HT-29 (cell line): ENCODE measurements at regions not wholly inside any gene's neighbourhood (a gene's known extent, or its start where the extent isn't known, plus 50 kb on each side); places are given as distances from the start of the nearest gene placed in this dataset.

Source experiments
- DNase-seq: peaks from one replicate; pipeline ENCODE4 v3.0.0-alpha.2; 2015; ENCODE audit warnings: low spot score

DNA sequence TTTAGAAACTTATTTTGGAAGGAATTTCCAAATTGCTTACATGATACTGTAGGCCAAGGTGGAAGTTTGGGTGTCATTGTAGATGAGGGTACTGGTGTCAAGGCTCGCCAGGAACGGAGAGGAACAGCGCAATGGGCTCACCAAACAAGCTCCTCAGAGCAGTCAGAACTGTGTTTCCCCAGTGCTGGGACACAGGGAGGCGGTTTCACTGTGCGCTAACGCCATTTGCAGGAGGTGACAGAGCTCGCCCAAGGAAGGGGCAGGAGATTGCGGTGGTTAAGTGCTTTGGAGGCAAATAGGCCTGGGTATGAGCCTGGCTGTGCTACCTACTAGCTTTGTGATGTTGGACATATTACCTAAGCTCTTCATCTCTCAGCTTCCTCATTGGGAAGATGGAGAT, 57.3 kb downstream of the HHEX start:
- no peak for DNase-seq

DNA sequence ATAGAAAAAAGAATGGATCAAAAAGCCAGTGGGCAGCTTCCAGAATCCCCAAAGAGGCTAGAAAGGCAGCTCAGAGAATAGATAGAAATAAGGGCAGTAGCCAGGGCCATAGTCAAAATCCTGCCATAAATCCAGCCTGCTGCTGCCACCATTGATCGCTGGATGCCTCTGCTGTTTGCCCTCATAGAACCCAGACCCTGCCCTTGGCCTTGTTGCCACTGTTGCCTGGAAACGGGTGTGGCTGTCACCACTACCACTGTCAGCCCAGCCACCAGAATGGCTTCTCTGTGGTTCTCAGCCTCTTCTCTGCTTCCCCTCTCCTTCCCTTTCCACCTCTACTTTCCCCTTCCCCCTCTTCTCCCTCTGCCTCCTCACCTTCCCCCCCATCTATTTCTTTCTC, 57.8 kb downstream of the HHEX start:
- DNase-seq: no peak

DNA sequence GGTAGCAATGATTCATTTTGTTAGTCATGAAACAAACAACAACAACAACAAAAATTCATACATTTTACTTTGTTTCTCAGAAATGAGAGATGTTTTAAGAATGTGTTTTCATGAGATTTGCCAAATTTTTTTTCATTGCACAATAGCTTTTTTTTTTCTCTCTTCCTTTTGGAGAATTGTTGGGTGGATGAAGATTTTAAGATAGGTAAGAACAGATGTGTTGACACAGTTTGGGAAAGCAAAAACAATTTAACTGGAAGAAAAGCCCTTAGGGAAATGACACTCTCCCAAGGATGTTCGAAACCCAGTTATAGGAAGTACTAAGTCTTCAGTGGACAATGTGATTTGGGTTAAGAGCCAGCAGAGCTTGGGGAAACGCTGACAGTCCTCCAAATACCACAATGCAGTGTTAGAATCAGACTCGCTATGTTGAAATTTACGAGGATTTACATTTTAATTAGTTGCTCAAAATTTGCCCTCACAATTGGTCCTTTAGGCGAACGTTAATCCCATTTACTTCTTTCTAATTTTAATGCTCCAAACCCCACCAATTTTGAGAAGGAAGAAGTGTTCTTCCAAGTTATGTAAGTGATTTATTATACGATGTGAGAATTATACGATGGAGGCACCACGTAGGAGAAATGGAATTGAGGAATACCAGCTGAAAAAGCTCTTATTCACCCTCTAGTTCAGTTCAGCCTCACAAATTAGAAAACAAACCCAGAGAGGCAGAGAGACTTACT, 61.2 kb downstream of the HHEX start:
- no peak for DNase-seq

DNA sequence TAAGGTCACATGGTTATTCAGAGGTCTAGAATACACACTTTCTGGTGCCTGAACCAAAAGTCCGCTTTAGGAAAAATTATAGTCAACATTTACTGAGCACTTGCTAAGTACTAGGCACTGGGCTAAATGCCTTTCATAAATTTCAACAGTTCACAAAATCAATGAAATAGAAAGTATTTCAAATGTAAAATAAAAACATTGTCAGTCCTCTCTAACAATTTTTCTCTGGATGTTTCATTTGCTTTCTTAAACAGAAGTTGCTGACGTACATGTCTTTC, 61.7 kb downstream of the HHEX start:
- DNase-seq: no peak

DNA sequence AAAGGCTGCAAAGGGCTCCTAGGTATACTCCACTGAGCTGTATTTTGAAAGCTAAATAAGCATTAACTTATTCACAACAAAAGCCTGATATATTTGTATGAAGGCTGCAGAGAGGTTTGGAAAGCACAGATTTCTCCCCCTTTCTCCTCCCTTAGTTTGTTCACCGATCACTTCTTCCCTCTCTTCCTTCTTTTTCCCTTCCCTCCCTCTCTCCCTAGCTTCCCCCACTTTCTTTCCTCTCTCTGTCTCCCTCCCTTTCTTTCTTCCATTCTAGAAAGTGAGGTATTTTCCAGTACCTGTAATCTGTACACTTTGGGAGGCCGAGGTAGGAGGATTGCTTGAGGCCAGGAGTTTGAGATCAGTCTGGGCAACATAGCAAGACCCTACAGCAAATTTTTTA, 62.1 kb downstream of the HHEX start:
- DNase-seq: no peak

DNA sequence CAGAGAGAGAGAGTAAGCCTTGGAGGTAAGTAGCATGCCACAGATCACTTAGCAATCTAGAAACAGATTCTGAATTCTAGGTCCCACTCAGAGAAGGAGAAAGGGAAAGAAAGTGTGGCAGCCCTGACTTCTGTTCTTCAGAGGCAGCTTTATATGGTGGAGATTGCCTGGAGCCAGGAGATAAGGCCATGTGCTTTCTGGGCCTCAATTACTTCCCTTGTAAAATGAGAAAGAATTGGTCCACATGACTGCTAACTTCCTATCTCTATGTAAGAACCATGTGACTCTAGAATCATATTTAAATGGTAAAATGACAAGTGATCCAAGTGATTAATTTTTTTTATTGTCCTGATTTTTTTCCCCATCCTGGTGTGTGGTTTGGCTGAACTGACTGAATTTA, 64.1 kb downstream of the HHEX start:
- DNase-seq: no peak

DNA sequence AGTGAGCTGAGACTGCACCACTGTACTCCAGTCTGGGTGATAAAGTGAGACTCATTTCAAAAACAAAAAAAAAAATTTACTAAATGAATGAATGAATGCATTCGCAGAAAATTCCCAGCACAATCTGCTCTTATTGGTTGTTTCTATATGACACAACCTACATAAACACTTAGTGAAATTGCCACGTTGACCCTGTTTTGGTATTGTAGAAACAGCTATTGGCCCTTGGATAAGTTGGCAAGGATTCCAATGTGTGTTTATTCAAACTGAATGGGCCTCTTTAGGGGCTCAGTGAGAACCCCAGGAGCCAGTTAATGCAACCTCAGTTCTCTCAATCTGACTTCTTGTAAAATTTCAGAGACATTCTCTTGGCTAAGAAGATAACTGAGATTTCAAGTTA, 66.0 kb downstream of the HHEX start:
- no peak for DNase-seq

DNA sequence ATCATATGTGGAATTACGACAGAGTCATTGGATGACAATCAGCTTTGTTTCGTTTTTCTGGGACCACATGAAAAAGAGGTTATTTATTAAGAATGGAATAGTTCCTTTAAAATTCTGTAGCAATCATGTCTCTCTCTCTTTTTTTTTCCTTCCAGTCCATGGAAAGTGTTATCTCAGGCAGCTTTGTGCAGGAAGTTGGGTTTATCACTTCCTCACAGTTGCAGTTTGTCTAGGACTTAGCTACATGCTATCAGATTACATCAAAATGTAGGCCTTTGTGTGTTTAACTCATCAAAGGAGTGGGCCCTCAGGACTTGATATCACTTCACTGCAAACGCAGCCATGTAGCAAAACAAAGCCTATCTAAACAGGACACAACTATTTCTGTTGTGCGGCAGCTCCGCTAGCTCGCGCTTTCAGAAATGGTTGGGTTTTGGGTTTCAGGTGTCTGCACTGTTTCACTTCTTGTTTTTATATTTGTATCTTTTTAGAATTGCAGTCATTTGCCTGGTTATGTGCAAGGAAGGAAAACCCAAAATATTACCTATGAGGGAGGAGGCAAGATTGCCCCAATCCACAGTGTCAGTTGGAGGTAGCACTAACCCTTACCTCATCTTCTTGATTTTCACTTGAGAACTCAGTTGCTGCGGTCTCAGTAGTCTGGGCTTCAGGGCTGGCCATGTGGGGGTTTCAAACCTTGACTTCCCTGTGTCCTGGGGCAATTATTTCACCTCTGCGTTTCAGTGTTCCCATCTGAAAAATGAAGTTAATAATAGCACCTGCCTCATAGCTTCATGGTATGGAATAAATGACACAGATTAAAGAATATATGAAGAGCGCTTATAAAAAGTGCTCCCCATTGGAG, 66.7 kb downstream of the HHEX start:
- no peak for DNase-seq

DNA sequence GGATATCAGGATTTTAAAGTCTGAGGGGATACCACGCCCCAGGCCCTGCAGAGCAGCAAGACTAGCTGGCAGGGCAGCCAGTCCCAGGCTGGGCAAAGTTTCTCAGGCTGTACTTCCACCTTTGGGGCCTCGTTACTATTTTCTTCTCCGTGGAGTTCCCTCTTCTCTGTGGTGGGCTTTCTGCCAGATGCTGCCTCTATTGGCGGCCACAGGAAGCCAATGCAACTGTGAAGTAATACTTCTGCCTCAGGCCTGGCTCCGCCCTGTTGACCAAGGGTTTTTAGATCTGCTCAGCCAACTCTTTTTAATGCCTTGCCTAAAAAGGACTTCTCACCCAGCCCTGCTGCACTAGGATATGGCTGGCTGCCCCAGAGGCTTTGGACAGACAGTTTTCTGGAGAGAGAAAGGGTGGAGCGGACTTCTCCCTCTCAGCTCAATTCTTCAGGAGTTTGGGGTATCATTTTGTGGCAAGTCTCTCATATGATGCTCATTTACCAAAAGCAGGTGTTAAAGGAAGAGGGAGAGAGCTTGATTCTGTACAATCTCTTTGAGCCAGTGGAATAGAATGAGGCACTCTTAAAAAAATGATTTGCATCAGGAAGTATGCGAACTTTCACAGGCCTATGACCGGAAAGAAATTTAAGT, 67.4 kb downstream of the HHEX start:
- DNase-seq: peak; percentile 66

DNA sequence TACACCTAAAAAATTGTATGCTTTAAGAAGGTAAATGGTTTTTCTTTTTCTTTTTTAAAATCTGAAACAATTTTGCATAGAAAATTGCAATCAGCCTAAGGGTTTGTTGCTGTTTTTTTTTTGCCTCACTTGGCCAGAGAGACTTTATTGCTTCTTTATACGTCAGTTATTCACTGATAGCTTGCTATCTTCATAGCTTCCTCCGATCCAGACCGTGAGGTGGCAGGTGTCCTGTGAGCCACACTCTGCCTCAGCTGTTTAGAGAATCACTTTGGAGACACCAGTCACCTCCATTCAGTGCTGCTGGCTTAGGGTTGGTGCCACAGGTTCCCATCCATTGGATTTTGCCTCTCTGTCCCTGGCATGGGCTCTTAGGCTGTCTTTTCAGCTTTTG, 68.0 kb downstream of the HHEX start:
- DNase-seq: no peak

DNA sequence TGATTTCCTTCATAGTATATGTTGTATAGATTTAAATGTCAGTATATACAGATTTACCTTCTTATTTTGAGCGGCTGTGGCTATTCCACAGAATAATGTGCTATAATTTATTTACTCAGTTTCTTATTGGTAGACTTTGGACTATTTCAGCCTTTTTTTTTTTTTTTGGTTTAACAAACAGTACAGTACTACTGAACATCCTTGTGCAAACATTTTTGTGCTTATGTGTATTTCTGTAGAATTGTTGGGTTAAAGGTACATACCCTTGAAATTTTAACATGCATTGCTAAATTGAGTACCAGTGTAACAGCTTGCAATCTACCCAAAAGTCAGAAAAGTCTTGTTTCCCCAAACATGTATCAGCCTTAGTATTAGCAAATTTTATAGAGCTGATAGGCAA, 68.8 kb downstream of the HHEX start:
- no peak for DNase-seq

DNA sequence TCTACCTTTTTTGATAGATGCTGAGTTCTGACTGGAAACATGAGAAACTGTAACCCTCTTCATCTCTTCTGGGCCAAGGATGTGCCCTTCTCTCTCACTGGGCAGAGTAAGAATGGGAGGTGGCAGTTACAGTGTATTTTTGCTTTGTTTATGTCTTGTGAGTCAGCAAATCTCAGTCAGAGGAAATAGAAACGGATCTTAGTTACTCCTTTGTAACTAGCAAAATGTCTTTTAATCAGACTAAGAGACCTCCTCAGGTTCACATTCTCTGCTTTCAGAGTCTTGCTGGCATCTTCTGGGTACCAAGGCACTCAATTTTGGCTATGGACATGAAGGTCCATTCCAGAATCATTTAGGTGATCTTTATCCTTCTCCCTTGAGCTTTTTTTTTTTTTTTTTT, 70.9 kb downstream of the HHEX start:
- DNase-seq: no peak

DNA sequence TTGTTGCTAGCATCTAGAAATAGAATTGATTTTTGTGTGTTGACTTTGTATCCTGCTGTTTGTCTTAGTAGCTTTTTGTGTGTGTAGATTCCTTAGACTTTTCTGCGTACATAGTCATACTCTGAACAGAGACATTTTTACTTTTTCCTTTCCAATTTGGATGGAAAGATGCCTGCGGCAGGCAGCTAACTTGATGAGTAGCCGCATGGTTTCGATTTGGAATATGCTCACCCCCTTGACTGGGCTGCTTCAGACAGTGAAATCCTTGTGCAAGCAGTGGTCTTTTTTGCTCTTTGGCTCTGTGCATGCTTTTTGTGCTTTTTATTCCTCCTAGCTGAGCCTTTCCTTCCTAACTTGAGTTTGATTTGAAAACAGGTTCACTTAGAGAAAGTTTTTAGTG, 71.8 kb downstream of the HHEX start:
- DNase-seq: no peak

DNA sequence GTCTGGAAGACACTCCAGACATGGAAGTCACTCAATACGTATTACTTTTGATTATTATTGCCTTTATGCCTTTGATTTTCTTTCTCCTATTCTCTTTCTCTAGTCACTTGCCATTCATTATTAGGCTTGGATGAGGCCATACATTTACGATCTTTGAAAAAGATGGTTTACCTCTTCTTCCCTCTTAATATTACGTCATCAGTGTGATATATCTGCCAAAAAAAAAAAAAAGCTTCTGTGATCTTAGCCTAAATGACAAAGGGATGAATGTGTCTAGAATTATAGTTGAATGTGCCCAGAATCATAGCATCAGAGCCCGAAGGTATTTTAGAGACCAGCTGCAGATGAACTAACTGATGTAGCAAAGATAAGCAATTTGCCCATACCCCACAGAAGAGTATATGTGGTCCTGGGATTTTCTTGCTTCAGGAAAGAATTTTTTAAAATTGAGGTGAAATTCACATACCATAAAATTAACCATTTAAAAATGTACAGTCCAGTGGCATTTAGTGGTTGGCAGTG, 73.9 kb downstream of the HHEX start:
- DNase-seq: no peak

DNA sequence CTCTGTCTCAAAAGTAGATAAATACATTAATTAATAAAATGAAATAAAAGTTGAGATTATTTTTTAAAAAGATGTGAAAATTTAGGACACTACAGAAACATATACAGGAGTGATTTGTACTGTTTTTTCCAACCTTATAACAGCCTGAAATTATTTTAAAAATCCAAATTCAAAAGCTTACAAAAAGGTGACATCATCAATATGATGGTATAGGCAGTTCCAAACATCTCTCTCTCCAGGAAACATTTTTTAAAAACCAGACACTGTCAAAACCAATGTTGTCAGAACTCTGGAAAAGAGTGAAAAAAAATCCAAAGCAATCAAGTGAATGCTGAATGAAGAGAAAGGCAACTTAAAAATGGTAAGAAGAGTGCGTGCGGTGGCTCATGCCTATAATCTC, 76.7 kb downstream of the HHEX start:
- no peak for DNase-seq

DNA sequence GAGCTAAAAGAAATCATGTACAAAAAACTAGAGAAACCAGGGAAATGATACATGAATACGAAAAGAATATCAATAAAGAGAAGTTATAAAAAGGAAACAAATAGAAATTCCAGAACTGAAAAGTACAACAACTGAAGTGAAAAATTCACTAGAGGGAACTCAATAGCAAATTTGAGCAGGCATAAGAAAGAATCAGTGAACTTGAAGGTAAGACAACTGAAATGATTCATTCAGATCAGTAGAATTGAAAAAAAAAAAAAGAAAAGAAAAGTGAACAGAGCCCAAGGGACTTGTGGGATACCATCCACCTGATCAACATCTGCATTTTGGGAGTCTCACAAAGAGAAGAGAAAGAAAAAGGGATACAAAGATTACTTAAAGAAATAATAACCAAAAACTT, 78.3 kb downstream of the HHEX start:
- DNase-seq: no peak

DNA sequence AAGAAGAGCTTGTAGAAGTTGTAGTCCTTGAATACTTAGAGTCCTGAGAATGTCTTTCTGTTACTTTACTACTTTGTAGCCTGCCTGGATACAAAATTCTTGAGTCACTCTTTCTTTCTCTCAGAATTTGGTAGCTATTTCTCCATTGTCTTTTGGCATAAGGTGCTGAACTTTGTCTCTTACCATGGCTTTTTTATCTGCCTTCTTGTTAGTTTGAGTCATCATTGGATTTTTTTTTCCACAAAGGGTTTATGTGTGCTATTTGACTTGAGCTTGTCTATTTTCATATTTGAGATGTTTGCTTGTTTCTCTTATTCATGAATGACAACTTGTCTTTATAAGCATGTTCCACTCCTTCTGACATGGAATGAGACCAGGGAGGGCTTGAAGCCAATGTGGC, 74.5 kb upstream of the EXOC6 start:
- DNase-seq: no peak

DNA sequence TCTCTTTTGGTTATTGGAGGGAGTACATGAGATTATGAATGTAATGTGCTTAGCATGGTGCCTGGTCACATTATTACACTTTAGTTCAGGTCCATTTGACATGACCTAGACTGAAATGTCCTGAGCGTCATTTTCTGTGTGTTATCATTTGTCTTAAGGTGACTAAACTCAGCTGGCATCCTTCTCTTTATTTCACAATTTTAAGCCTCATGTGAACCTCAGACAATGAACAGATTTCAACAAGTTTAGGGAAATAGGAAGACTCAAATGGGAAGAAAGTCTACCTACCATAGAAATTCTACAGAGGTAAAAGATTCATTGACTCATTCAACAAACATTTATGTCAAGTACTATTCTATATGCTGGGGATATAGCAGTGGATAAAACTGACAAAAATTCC, 70.2 kb upstream of the EXOC6 start:
- DNase-seq: no peak

DNA sequence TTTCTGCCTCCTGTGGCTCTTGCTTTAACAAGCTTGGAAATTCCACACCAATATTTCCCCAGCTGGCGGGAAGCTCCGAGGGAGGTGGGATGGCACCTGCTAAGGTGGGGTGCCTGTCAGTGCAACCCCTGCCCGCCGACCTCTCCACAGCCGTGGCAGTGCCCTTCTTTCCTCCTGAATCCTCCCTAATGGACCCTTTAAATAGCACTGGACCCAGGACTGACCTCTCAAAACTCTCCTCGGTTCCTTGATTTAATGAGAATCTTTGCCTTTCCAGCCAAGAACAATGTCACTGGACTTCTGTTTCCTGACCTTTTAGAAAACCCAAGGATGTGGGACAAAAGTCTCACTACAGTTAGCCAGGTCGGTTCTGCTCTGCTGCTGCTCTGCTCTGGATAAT, 63.2 kb upstream of the EXOC6 start:
- no peak for DNase-seq

DNA sequence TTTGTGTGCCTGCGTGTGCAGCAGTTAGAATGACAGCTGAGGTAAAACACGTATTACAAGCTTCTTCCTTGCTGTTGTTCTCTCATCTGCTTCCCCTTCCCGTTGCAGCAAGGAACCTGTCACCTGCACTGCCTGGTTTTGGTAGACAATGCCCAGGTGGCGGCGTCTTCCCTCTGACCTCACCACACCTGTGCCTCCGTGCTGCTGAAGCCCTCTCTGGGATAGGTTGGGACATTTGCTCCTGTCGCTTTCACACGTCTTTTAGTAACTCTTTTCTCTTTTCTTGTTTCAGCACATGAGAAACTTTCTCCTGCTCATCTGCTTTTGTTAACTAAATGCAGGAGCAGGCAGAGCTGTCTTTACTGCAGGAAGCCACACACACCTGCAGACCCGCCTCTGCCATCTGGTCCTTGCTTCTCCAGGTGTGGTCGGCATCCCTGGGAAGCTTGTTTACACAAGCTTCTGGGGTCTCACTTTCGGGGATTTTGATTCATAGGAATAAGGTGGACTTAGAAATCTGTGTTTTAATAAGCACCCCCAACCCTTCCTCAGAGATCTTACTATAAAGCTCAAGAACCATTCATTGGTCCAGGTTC, 60.7 kb upstream of the EXOC6 start:
- no peak for DNase-seq

DNA sequence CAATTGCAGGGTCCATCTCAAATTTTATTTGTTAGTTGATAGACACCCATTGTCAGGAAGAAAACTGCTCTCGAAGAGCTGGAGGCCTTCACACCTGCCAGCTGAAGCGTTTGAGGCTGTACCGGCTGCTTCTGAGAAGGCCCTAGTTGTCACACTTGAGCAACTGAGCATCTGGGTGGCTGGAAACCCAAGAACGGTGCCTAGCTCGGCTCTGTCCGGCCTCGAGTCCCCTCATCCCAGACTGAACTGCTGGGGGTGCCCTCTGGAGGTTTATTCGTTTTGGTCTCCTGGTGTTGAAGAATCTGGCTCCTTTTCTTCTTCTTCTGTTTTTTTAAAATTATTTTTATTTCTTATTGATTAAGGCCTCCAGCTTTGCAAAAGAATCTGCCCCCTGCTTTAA, 59.3 kb upstream of the EXOC6 start:
- DNase-seq: no peak

DNA sequence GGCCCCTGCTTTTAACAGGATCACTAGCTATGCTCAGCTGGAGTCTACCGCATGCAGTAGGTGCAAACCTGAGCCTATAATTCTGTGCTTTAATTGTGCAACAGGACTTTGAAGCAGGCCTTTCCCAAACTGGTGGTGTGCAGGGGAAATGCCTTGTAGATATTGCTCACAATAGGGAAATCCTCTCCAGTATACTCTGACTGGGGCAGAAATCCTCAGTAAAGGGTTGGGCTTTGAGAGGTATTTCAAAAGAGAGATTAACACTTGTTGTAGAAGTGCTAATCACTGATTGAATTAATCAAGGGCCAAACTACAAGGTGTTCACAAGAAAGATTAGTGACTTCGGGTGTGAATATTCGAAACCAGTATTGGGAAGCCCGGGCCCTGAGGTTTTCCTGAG, 58.5 kb upstream of the EXOC6 start:
- no peak for DNase-seq
